Tibial artery (tissue), 4 donors: ENCODE measurements at regions not wholly inside any gene's neighbourhood (a gene's known extent, or its start where the extent isn't known, plus 50 kb on each side); places are given as distances from the start of the nearest gene placed in this dataset.

ENCODE experiments used
- DNase-seq, 2 donors: peaks; one replicate each; pipeline ENCODE4 v3.0.0-alpha.2; 2019
- H3K27ac ChIP-seq, 2 donors: fragments of 200-600 bp; sonication (generic) in 1 of 2; 1 replicate in 1 of 2; 2 replicates in 1 of 2; pipeline ENCODE4 v1.5.1; 2018 to 2019; ENCODE audit warnings: mild to moderate bottlenecking in 1 of 2
- H3K27me3 ChIP-seq, 2 donors: fragments of 200-600 bp; sonication (generic) in 1 of 2; one replicate each; pipeline versions ENCODE4 v1.5.1 to v1.6.0; 2016 to 2019
- H3K36me3 ChIP-seq, 3 donors: fragments of 200-600 bp; sonication (generic) in 2 of 3; one replicate each; pipeline ENCODE4 v1.5.1; 2016 to 2019; ENCODE audit warnings: mild to moderate bottlenecking in 2 of 3
- H3K4me1 ChIP-seq, 4 donors: fragments of 200-600 bp; sonication (generic) in 2 of 4; 1 replicate in 3 of 4; 2 replicates in 1 of 4; pipeline ENCODE4 v1.5.1; 2016 to 2019
- H3K4me3 ChIP-seq, 2 donors: fragments of 200-600 bp; sonication (generic) in 1 of 2; 1 replicate in 1 of 2; 2 replicates in 1 of 2; pipeline ENCODE4 v1.5.1; 2018 to 2019; ENCODE audit warnings: mild to moderate bottlenecking in 2 of 2
- H3K9me3 ChIP-seq, 3 donors: fragments of 200-600 bp; sonication (generic) in 1 of 3; one replicate each; pipeline ENCODE4 v1.5.1; 2016 to 2019
- intact Hi-C: fragments of 100-400 bp; cut with DNase I; formaldehyde crosslinking; loops from one replicate; pipeline ENCODE4 v1.15.0; 2023; ENCODE audit warnings: low total_unique reads
- TF ChIP-seq, protein P1 (sequence below), 2 experiments: fragments of 200-600 bp in 1 of 2; fragments of 450-650 bp in 1 of 2; IDR thresholded peaks; one replicate each; pipeline ENCODE4 v1.5.1; 2017 to 2019; ENCODE audit warnings: antibody characterized with exemption in 2 of 2, mild to moderate bottlenecking in 1 of 2, moderate library complexity in 1 of 2

DNA sequence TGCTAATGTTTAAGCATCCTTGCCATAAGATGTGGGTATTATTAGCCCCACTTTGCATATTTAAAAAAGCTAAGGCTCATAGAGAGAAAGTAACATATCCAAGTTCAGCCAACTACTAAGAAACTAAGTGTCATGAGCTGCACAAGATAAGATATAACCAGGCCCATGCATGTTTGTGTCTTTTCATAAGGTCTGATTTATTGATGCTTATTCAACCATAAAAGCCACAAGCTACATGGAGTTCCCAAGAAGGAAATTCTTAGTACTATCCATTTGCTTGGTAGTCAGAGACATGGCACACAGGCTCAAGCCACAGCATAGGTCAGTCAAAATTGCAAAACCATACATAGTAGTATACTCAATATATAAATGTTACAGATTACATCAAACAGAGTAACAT is 488.5 kb downstream of the SOX6 start:
- Histone ChIP-seq H3K27ac (no peak overlapping the region), H3K27me3 (no peaks in the 10 kb centered on the region), H3K36me3 (no peaks in the 10 kb centered on the region), H3K4me3 (no peak overlapping the region), H3K4me1 (peaks cover 0 to 6% (median 0%) of the 10 kb centered on the region in 4 donors), H3K9me3 (no peaks in the 10 kb centered on the region)
- intact Hi-C loops: no loop called here
- TF ChIP-seq, protein P1, sequence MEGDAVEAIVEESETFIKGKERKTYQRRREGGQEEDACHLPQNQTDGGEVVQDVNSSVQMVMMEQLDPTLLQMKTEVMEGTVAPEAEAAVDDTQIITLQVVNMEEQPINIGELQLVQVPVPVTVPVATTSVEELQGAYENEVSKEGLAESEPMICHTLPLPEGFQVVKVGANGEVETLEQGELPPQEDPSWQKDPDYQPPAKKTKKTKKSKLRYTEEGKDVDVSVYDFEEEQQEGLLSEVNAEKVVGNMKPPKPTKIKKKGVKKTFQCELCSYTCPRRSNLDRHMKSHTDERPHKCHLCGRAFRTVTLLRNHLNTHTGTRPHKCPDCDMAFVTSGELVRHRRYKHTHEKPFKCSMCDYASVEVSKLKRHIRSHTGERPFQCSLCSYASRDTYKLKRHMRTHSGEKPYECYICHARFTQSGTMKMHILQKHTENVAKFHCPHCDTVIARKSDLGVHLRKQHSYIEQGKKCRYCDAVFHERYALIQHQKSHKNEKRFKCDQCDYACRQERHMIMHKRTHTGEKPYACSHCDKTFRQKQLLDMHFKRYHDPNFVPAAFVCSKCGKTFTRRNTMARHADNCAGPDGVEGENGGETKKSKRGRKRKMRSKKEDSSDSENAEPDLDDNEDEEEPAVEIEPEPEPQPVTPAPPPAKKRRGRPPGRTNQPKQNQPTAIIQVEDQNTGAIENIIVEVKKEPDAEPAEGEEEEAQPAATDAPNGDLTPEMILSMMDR (IDR thresholded peaks at IDR 0.05): no peak
- DNase-seq: no peak

GRCh38 chr11:15870911-15871310 is 485.4 kb downstream of the SOX6 start:
- intact Hi-C loops: no loop called here
- no peak for DNase-seq
- no peak overlapping the region for H3K27ac ChIP-seq
- H3K36me3 ChIP-seq: no peaks in the 10 kb centered on the region
- H3K4me3 ChIP-seq: no peak overlapping the region
- TF ChIP-seq, protein P1 (IDR thresholded peaks at IDR 0.05): no peak
- no peaks in the 10 kb centered on the region for H3K27me3 ChIP-seq
- no peaks in the 10 kb centered on the region for H3K9me3 ChIP-seq
- H3K4me1 ChIP-seq: no peaks in the 10 kb centered on the region

GRCh38 chr11:15871904-15872626 is 484.3 kb downstream of the SOX6 start:
- no peaks in the 10 kb centered on the region for H3K4me1 ChIP-seq
- intact Hi-C loops: no loop called here
- no peak overlapping the region for H3K27ac ChIP-seq
- H3K36me3 ChIP-seq: no peaks in the 10 kb centered on the region
- no peak overlapping the region for H3K4me3 ChIP-seq
- no peaks in the 10 kb centered on the region for H3K9me3 ChIP-seq
- TF ChIP-seq, protein P1 (IDR thresholded peaks at IDR 0.05): no peak
- no peaks in the 10 kb centered on the region for H3K27me3 ChIP-seq
- DNase-seq: no peak

DNA sequence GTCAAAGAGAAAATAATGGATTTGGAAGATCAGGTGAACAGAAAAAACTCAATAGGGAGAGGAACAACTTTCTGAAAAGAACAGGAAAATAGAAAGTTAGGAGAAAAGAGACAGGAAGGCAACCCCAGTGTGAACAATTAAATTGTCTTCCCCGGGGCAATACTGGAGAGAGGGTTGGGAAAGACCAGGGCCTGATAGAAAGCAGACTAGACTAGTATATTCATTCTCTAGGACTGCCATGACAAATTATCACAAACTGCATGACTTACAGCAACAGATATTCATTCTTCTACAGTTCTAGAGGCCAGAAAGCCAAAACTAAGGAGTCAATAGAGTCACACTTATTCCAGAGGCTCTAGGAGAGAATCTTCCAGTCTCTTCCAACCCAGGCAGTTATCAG is 482.8 kb downstream of the SOX6 start:
- intact Hi-C loops: no loop called here
- H3K27me3 ChIP-seq: no peaks in the 10 kb centered on the region
- H3K4me3 ChIP-seq: no peak overlapping the region
- H3K9me3 ChIP-seq: no peaks in the 10 kb centered on the region
- no peak overlapping the region for H3K27ac ChIP-seq
- TF ChIP-seq, protein P1 (IDR thresholded peaks at IDR 0.05): no peak
- DNase-seq: no peak
- no peaks in the 10 kb centered on the region for H3K36me3 ChIP-seq
- no peaks in the 10 kb centered on the region for H3K4me1 ChIP-seq

DNA sequence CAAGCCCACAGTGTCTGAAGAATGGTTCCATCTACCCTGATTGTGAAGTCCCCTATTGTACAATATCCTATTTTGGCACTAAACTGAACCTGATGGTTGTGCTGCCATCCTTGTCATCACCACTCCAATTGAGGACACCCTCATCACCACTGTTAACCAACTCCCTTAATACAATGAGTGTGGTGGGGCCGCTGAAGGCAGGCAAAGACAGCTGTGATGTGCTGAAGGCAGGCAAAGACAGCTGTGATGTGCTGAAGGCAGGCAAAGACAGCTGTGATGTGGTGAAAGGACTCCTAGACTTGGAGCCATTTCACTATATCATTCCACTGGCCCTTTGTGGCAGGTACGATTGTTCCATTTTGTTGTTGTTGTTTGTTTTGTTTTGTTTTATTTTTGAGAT is 481.6 kb downstream of the SOX6 start:
- intact Hi-C loops: no loop called here
- TF ChIP-seq, protein P1 (IDR thresholded peaks at IDR 0.05): no peak
- no peaks in the 10 kb centered on the region for H3K4me1 ChIP-seq
- H3K4me3 ChIP-seq: no peak overlapping the region
- H3K9me3 ChIP-seq: no peaks in the 10 kb centered on the region
- no peak for DNase-seq
- H3K27ac ChIP-seq: no peak overlapping the region
- no peaks in the 10 kb centered on the region for H3K36me3 ChIP-seq
- no peaks in the 10 kb centered on the region for H3K27me3 ChIP-seq

DNA sequence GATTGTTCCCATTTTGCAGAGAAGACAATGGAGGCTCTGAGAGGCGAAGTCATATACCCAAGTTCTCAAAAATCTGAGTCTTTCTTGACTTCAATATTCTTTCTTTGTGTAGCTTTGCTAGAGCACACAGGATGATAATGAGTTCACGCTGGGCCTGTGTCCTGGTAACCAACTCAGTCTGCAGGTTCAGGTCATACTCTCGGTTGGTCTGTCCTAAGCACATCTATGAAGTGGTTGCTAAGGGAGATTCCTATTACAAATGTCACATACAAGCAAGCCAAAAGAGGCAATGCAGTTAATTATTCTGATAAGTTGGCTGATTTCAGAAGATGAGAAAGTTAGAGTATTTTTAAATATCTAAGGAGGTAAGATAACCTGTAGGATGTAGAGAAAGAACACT is 481.0 kb downstream of the SOX6 start:
- intact Hi-C loops: no loop called here

More for the DNA sequence above, 481.0 kb downstream of the SOX6 start:
- TF ChIP-seq, protein P1 (IDR thresholded peaks at IDR 0.05): no peak
- Histone ChIP-seq H3K27me3 (no peaks in the 10 kb centered on the region), H3K4me3 (no peak overlapping the region), H3K27ac (no peak overlapping the region), H3K9me3 (no peaks in the 10 kb centered on the region), H3K36me3 (no peaks in the 10 kb centered on the region), H3K4me1 (no peaks in the 10 kb centered on the region)
- DNase-seq: no peak
